ENCODE measurements at regions not wholly inside any gene's neighbourhood (a gene's known extent, or its start where the extent isn't known, plus 50 kb on each side); places are given as distances from the start of the nearest gene placed in this dataset.

GRCh38 chrX:16451334-16451733, 198.6 kb upstream of the S100G start:
- DNase-seq: no peak

GRCh38 chrX:16454926-16455325, 195.0 kb upstream of the S100G start:
- DNase-seq: no peak

GRCh38 chrX:16457239-16457638, 192.7 kb upstream of the S100G start:
- no peak for DNase-seq

- no peak for DNase-seq
Measured at GRCh38 chrX:16458208-16458607, 191.8 kb upstream of the S100G start.

GRCh38 chrX:16459008-16459407, 190.9 kb upstream of the S100G start:
- no peak for DNase-seq

GRCh38 chrX:16461968-16462367, 188.0 kb upstream of the S100G start:
- no peak for DNase-seq

GRCh38 chrX:16462912-16463311, 187.0 kb upstream of the S100G start:
- DNase-seq: no peak

- DNase-seq: no peak
Measured at GRCh38 chrX:16464369-16464768, 185.6 kb upstream of the S100G start.

- DNase-seq: no peak
Measured at GRCh38 chrX:16465081-16465876, 184.7 kb upstream of the S100G start.

GRCh38 chrX:16466640-16467432, 183.1 kb upstream of the S100G start:
- peak; percentile 49 for DNase-seq

- DNase-seq: no peak
Measured at GRCh38 chrX:16469870-16470269, 180.1 kb upstream of the S100G start.

GRCh38 chrX:16472345-16472744, 177.6 kb upstream of the S100G start:
- DNase-seq: no peak

- no peak for DNase-seq
Measured at GRCh38 chrX:16474511-16474910, 175.4 kb upstream of the S100G start.

GRCh38 chrX:16476009-16476408, 173.9 kb upstream of the S100G start:
- no peak for DNase-seq

- no peak for DNase-seq
Measured at GRCh38 chrX:16476692-16477091, 173.3 kb upstream of the S100G start.

- DNase-seq: peak; percentile 51
Measured at GRCh38 chrX:16479206-16479869, 170.6 kb upstream of the S100G start.

- no peak for DNase-seq
Measured at GRCh38 chrX:16480049-16480448, 169.9 kb upstream of the S100G start.

GRCh38 chrX:16484338-16484737, 165.6 kb upstream of the S100G start:
- peak; percentile 88 for DNase-seq

- no peak for DNase-seq
Measured at GRCh38 chrX:16487620-16488385, 162.2 kb upstream of the S100G start.

GRCh38 chrX:16488959-16489358, 161.0 kb upstream of the S100G start:
- no peak for DNase-seq

- DNase-seq: no peak
Measured at GRCh38 chrX:16491461-16491860, 158.5 kb upstream of the S100G start.

- DNase-seq: no peak
Measured at GRCh38 chrX:16496175-16496574, 153.8 kb upstream of the S100G start.

Data from dermis blood vessel endothelial cell (primary cell).